Liver (tissue), 7 donors: ENCODE measurements at regions not wholly inside any gene's neighbourhood (a gene's known extent, or its start where the extent isn't known, plus 50 kb on each side); places are given as distances from the start of the nearest gene placed in this dataset.
"Not testable (repeated sequence)": the region's sequence is repeated elsewhere in the genome, so short reads cannot be mapped to it uniquely, and the experiment has no call there.

Experiments used
- DNase-seq: peaks from one replicate; pipeline ENCODE4 v3.0.0-alpha.2; 2017; ENCODE audit warnings: low spot score
- H3K27ac ChIP-seq, 2 donors: one replicate each; pipeline ENCODE4 v1.7.0; 2013; ENCODE audit warnings: inconsistent platforms in 2 of 2, low read length in 2 of 2, control low read depth in 1 of 2, low read depth in 1 of 2, mild to moderate bottlenecking in 1 of 2
- H3K27me3 ChIP-seq, 4 donors: one replicate each; pipeline versions ENCODE4 v1.6.1 to v1.7.0; 2013; ENCODE audit warnings: low read length in 3 of 4, inconsistent platforms in 1 of 4, mild to moderate bottlenecking in 1 of 4, moderate library complexity in 1 of 4; ENCODE audit not compliant: control insufficient read depth in 4 of 4, insufficient read depth in 4 of 4
- H3K36me3 ChIP-seq, 4 donors: one replicate each; pipeline versions ENCODE4 v1.6.1 to v1.7.0; 2013; ENCODE audit warnings: low read length in 3 of 4, mild to moderate bottlenecking in 3 of 4, low read depth in 1 of 4, moderate library complexity in 1 of 4; ENCODE audit not compliant: control insufficient read depth in 4 of 4, insufficient read depth in 3 of 4
- H3K4me1 ChIP-seq, 4 donors: one replicate each; pipeline versions ENCODE4 v1.6.1 to v1.7.0; 2013; ENCODE audit warnings: low read length in 3 of 4, mild to moderate bottlenecking in 3 of 4, moderate library complexity in 1 of 4; ENCODE audit not compliant: control insufficient read depth in 4 of 4, insufficient read depth in 4 of 4
- H3K4me3 ChIP-seq, 3 donors: one replicate each; pipeline versions ENCODE4 v1.6.1 to v1.7.0; 2013; ENCODE audit warnings: low read length in 3 of 3, control low read depth in 1 of 3, low read depth in 1 of 3, mild to moderate bottlenecking in 1 of 3
- H3K9ac ChIP-seq, 2 donors: one replicate each; pipeline ENCODE4 v1.7.0; 2013; ENCODE audit warnings: low read length in 2 of 2, mild to moderate bottlenecking in 2 of 2, moderate library complexity in 2 of 2, control low read depth in 1 of 2, low read depth in 1 of 2
- H3K9me3 ChIP-seq, 4 donors: one replicate each; pipeline versions ENCODE4 v1.6.1 to v1.7.0; 2013; ENCODE audit warnings: low read length in 3 of 4; ENCODE audit not compliant: control insufficient read depth in 4 of 4
- EGR1 ChIP-seq, 2 donors: IDR thresholded peaks; 2 replicates each; pipeline ENCODE4 v1.6.1; 2016 to 2018; ENCODE audit warnings: antibody characterized with exemption in 2 of 2, low read depth in 2 of 2
- FOXA1 ChIP-seq: IDR thresholded peaks from 2 replicates; pipeline ENCODE4 v1.6.1; 2016; ENCODE audit warnings: antibody characterized with exemption
- FOXA2 ChIP-seq: IDR thresholded peaks from 2 replicates; pipeline ENCODE4 v1.6.1; 2016; ENCODE audit warnings: antibody characterized with exemption
- GABPA ChIP-seq, 2 donors: IDR thresholded peaks in 1 of 2; conservative IDR thresholded peaks in 1 of 2; 2 replicates each; pipeline ENCODE4 v1.6.1; 2016; ENCODE audit warnings: antibody characterized with exemption in 2 of 2, mild to moderate bottlenecking in 1 of 2, moderate library complexity in 1 of 2
- HNF4A ChIP-seq, 2 donors: conservative IDR thresholded peaks; 2 replicates each; pipeline ENCODE4 v1.6.1; 2016; ENCODE audit warnings: antibody characterized with exemption in 2 of 2, mild to moderate bottlenecking in 2 of 2
- HNF4G ChIP-seq: IDR thresholded peaks from 2 replicates; pipeline ENCODE4 v1.6.1; 2016; ENCODE audit warnings: antibody characterized with exemption
- JUND ChIP-seq, 2 donors: IDR thresholded peaks; 2 replicates each; pipeline ENCODE4 v1.6.1; 2016; ENCODE audit warnings: antibody characterized with exemption in 2 of 2
- NR2F2 ChIP-seq: IDR thresholded peaks from 2 replicates; pipeline ENCODE4 v1.6.1; 2016; ENCODE audit warnings: antibody characterized with exemption
- RAD21 ChIP-seq, 2 donors: IDR thresholded peaks; 2 replicates each; pipeline ENCODE4 v1.6.1; 2016; ENCODE audit warnings: antibody characterized with exemption in 2 of 2, mild to moderate bottlenecking in 2 of 2
- RXRA ChIP-seq, 2 donors: IDR thresholded peaks; 2 replicates each; pipeline ENCODE4 v1.6.1; 2017 to 2018; ENCODE audit warnings: antibody characterized with exemption in 2 of 2, mild to moderate bottlenecking in 1 of 2
- SP1 ChIP-seq: IDR thresholded peaks from 2 replicates; pipeline ENCODE4 v1.6.1; 2018; ENCODE audit warnings: antibody characterized with exemption, mild to moderate bottlenecking
- TAF1 ChIP-seq: conservative IDR thresholded peaks from 2 replicates; pipeline ENCODE4 v1.6.1; 2016; ENCODE audit warnings: antibody characterized with exemption, mild to moderate bottlenecking
- YY1 ChIP-seq: IDR thresholded peaks from 2 replicates; pipeline ENCODE4 v1.6.1; 2016; ENCODE audit warnings: antibody characterized with exemption, mild to moderate bottlenecking
- WGBS: extraction: QIAGEN DNeasy Blood & Tissue Kit; methylation state at CpG from one replicate; pipeline ENCODE4 v1.1.7; 2013; 5-methylcytosine and 5-hydroxymethylcytosine counted together
- TF ChIP-seq, protein P1 (sequence below): IDR thresholded peaks from 2 replicates; pipeline ENCODE4 v1.6.1; 2016; ENCODE audit warnings: antibody characterized with exemption, mild to moderate bottlenecking
- TF ChIP-seq, protein P2 (sequence below): IDR thresholded peaks from 2 replicates; pipeline ENCODE4 v1.6.1; 2016; ENCODE audit warnings: antibody characterized with exemption
- TF ChIP-seq, protein P3 (sequence below): IDR thresholded peaks from 2 replicates; pipeline ENCODE4 v1.6.1; 2016; ENCODE audit warnings: antibody characterized with exemption
- TF ChIP-seq, protein P4 (sequence below): IDR thresholded peaks from 2 replicates; pipeline ENCODE4 v1.6.1; 2016; ENCODE audit warnings: antibody characterized with exemption
- donor health status: healthy.
- donor health status: healthy.
- donor health status: healthy.
- donor health status: healthy.

DNA sequence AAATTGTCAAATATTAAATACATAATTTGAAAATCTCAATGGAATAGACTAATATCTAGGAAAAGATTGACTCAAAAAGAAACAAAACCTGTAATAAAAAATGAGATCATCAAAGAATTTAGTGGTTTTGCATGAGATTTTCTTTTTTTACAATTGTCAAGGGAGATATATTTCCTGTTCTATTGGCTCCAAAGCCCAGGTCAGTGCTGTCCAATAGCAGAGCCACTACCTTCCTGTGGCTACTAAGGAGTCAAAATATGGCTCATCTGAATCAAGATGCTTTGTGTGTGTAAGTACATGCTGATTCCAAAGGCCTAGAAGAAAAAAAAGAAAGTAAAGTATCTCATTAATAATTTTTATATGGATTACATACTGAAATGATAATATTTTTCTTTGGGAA, 191.9 kb downstream of the C7orf25 start (continued):
- TF ChIP-seq HNF4A (conservative IDR thresholded peaks at IDR 0.05) (no peak), EGR1 (IDR thresholded peaks at IDR 0.05; ENCODE audit: low read depth in 2 of 2) (no peak), RXRA (IDR thresholded peaks at IDR 0.05) (no peak)

DNA sequence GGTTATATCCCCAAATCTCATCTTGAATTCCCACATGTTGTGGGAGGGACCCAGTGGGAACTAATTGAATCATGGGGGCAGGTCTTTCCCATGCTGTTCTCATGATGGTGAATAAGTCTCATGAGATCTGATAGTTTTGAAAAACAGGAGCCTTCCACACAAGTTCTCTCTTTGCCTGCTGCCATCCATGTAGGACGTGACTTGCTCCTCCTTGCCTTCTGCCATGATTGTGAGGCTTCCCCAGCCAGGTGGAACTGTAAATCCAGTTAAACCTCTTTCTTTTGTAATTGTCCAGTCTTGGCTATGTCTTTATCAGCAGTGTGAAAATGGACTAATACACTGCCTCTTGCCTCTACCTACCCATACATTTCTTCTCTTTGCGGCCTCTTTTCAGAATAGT, 193.4 kb downstream of the C7orf25 start:
- not testable (repeated sequence) for DNase-seq, H3K36me3 ChIP-seq, H3K27me3 ChIP-seq, H3K4me3 ChIP-seq, H3K9me3 ChIP-seq, H3K4me1 ChIP-seq, H3K9ac ChIP-seq, H3K27ac ChIP-seq
- 88% methylated on average over 2 of the region's 2 CpGs for WGBS

DNA sequence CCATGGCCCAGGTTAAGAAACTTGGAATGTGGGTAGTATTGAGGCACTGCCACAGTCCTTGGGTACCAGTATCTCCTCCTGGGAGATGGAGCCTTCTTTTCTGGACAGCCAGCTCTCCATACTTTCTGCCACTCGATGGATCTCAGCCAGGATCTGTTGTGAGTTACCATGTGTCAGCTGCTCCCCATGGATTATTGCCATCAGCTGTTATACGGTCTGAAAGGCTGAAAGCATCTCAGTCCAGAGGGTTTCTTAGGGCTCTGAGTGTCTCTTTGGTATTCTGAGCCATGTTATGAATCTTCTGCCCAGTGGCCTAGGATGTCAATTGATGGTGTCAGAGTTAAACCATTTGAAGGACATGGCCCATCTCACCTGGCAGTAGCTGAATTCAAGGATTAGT, 197.5 kb downstream of the C7orf25 start:
- no peak for TF ChIP-seq EGR1 (IDR thresholded peaks at IDR 0.05; ENCODE audit: low read depth in 2 of 2)
- TF ChIP-seq, protein P1, sequence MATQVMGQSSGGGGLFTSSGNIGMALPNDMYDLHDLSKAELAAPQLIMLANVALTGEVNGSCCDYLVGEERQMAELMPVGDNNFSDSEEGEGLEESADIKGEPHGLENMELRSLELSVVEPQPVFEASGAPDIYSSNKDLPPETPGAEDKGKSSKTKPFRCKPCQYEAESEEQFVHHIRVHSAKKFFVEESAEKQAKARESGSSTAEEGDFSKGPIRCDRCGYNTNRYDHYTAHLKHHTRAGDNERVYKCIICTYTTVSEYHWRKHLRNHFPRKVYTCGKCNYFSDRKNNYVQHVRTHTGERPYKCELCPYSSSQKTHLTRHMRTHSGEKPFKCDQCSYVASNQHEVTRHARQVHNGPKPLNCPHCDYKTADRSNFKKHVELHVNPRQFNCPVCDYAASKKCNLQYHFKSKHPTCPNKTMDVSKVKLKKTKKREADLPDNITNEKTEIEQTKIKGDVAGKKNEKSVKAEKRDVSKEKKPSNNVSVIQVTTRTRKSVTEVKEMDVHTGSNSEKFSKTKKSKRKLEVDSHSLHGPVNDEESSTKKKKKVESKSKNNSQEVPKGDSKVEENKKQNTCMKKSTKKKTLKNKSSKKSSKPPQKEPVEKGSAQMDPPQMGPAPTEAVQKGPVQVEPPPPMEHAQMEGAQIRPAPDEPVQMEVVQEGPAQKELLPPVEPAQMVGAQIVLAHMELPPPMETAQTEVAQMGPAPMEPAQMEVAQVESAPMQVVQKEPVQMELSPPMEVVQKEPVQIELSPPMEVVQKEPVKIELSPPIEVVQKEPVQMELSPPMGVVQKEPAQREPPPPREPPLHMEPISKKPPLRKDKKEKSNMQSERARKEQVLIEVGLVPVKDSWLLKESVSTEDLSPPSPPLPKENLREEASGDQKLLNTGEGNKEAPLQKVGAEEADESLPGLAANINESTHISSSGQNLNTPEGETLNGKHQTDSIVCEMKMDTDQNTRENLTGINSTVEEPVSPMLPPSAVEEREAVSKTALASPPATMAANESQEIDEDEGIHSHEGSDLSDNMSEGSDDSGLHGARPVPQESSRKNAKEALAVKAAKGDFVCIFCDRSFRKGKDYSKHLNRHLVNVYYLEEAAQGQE: no peak
- no peak for TF ChIP-seq HNF4A (conservative IDR thresholded peaks at IDR 0.05)
- TF ChIP-seq SP1: no peak
- no peak for TF ChIP-seq GABPA (IDR thresholded peaks at IDR 0.05 in 1 of 2, conservative IDR thresholded peaks at IDR 0.05 in 1 of 2)
- TF ChIP-seq TAF1: no peak
- TF ChIP-seq FOXA2: no peak
- TF ChIP-seq, protein P2, sequence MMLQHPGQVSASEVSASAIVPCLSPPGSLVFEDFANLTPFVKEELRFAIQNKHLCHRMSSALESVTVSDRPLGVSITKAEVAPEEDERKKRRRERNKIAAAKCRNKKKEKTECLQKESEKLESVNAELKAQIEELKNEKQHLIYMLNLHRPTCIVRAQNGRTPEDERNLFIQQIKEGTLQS: no peak
- no peak for TF ChIP-seq YY1
- TF ChIP-seq NR2F2: no peak
- TF ChIP-seq HNF4G: no peak
- 71% methylated on average over 2 of the region's 2 CpGs for WGBS

DNA sequence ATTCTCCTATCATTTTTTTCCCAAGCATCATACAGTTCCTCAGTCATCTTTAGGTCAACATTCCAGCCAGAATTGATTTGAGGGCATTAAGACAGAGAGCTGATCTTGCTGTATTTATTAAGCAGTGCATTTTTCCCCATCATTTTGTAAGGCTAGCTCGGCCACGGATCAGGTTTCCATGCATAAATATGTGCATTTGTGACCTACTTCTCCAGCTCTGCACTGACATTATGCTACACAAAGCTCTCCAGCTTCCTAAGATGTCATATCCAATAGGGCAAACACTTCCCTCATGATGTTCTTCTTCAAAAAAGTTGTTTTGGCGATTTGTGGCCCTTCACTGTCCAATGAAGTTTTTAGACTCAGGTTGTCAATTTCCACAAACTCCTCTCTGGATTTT, 202.6 kb downstream of the C7orf25 start:
- no peak for DNase-seq
- no peak overlapping the region for H3K9ac ChIP-seq
- TF ChIP-seq FOXA1 (no peak), YY1 (no peak), FOXA2 (no peak), SP1 (no peak), NR2F2 (no peak), RAD21 (IDR thresholded peaks at IDR 0.05) (no peak), HNF4G (no peak), JUND (IDR thresholded peaks at IDR 0.05) (no peak)
- TF ChIP-seq, protein P1: no peak
- TF ChIP-seq, protein P2: no peak
- TF ChIP-seq, protein P3, sequence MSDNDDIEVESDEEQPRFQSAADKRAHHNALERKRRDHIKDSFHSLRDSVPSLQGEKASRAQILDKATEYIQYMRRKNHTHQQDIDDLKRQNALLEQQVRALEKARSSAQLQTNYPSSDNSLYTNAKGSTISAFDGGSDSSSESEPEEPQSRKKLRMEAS: no peak
- TF ChIP-seq, protein P4, sequence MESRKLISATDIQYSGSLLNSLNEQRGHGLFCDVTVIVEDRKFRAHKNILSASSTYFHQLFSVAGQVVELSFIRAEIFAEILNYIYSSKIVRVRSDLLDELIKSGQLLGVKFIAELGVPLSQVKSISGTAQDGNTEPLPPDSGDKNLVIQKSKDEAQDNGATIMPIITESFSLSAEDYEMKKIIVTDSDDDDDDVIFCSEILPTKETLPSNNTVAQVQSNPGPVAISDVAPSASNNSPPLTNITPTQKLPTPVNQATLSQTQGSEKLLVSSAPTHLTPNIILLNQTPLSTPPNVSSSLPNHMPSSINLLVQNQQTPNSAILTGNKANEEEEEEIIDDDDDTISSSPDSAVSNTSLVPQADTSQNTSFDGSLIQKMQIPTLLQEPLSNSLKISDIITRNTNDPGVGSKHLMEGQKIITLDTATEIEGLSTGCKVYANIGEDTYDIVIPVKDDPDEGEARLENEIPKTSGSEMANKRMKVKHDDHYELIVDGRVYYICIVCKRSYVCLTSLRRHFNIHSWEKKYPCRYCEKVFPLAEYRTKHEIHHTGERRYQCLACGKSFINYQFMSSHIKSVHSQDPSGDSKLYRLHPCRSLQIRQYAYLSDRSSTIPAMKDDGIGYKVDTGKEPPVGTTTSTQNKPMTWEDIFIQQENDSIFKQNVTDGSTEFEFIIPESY: no peak
- H3K27ac ChIP-seq: no peak overlapping the region
- H3K4me1 ChIP-seq: no peaks in the 10 kb centered on the region
- H3K36me3 ChIP-seq: no peaks in the 10 kb centered on the region
- peaks cover 0 to 5% (median 4%) of the 10 kb centered on the region in 4 donors for H3K9me3 ChIP-seq
- peaks cover 0 to 2% (median 0%) of the 10 kb centered on the region in 4 donors for H3K27me3 ChIP-seq
- WGBS: 72% methylated on average over 3 of the region's 3 CpGs
- no peak overlapping the region for H3K4me3 ChIP-seq

More for the DNA sequence above, 197.5 kb downstream of the C7orf25 start:
- Histone ChIP-seq H3K4me3 (no peak overlapping the region), H3K36me3 (no peaks in the 10 kb centered on the region), H3K27me3 (peaks cover 0 to 2% (median 0%) of the 10 kb centered on the region in 4 donors), H3K9me3 (peaks cover 0 to 7% (median 4%) of the 10 kb centered on the region in 4 donors), H3K27ac (no peak overlapping the region), H3K9ac (no peak overlapping the region), H3K4me1 (no peaks in the 10 kb centered on the region)
- DNase-seq: no peak
